ENCODE measurements at regions not wholly inside any gene's neighbourhood (a gene's known extent, or its start where the extent isn't known, plus 50 kb on each side); places are given as distances from the start of the nearest gene placed in this dataset.

DNA sequence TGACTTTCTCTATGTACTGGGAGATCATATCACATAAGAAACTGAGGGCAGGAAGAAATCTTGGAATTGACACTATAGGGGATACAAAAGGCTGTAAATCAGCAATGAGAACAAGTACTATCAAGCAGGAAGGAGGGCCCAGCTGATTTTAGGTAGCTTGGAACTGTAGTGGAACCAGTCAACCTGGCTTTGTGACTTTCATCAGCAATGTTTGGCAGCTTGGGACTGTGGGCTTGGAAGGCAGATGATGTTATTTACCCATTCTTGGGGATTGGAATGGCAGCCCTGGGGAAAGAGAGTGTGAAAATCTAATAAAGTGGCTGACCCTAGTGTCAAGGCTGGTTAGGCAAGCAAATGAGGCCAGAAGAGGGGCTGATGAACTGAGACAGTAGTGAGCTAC is 1073.3 kb downstream of the ADGRL2 start:
- DNase-seq (ENCODE audit: insufficient read length): no peak
- no peak for FAIRE-seq
- no peak for TF ChIP-seq POLR2AphosphoS5 (IDR thresholded peaks at IDR 0.05; ENCODE audit: low read depth, low read length)
- no peak for TF ChIP-seq TAF1 (IDR thresholded peaks at IDR 0.05; ENCODE audit: borderline replicate concordance, low read depth, low read length)
- no peak for TF ChIP-seq POLR2A (IDR thresholded peaks at IDR 0.05; ENCODE audit: low read depth, low read length)

DNA sequence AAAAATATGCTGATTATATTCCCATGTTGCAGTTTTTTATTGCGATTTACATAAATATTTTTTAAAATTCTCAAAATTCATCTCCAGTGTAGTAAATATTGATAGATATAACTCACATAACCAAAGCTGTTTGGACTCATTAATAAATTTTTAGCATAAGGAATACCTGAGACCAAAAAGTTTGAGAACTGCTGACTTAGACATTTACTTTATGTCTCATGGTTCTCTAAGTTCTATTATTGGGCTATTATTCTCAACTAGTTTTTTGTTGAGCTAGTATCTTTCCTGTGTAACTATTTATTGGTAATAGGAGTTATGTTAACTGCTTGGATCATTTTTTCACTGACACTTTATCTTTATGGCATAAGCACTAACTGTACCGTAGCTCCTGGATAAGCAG is 1069.6 kb downstream of the ADGRL2 start:
- no peak for TF ChIP-seq POLR2A (IDR thresholded peaks at IDR 0.05; ENCODE audit: low read depth, low read length)
- no peak for TF ChIP-seq TAF1 (IDR thresholded peaks at IDR 0.05; ENCODE audit: borderline replicate concordance, low read depth, low read length)
- DNase-seq (ENCODE audit: insufficient read length) (no peak), FAIRE-seq (no peak)

DNA sequence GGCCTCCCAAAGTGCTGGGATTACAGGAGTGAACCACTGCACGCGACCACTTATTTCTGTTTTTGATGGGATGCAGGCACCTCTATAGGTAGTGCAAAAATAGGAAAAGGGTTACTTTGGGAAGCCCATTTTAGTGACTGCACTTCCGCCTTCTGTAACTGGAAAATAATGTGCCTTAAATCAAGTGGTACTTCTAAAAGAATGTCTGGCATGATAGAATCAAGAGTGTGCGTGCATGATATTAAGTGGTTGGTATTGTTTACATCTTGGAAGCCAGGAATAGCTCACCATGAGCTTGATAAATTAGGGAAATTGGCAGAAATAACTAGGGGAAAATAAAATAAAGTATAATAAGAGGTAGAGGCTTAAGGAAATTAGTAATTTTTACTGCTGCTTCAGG is 1067.0 kb downstream of the ADGRL2 start:
- TF ChIP-seq POLR2A (IDR thresholded peaks at IDR 0.05; ENCODE audit: low read depth, low read length): no peak
- no peak for TF ChIP-seq TAF1 (IDR thresholded peaks at IDR 0.05; ENCODE audit: borderline replicate concordance, low read depth, low read length)
- TF ChIP-seq POLR2AphosphoS5 (IDR thresholded peaks at IDR 0.05; ENCODE audit: low read depth, low read length): no peak
- DNase-seq (ENCODE audit: insufficient read length) (no peak), FAIRE-seq (no peak)

DNA sequence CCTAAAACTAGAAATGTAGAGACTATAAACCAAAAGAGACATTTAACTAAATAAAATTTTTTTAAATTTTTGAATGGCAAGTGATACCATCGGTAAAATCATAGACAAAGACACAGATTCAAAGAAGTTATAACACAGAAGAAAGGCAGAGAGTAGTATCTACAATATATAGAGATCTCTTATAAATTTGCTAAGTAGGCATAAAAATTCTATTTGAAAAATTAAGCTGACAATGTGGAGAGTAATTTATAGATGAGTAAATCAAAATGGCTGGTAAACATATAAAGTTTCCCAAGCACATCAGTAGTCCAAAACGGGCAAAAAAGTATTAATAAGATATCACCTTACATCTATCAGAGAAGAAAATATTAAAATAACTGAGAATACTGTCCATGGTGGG is 1061.0 kb downstream of the ADGRL2 start:
- TF ChIP-seq TAF1 (IDR thresholded peaks at IDR 0.05; ENCODE audit: borderline replicate concordance, low read depth, low read length) (no peak), POLR2A (IDR thresholded peaks at IDR 0.05; ENCODE audit: low read depth, low read length) (no peak), POLR2AphosphoS5 (IDR thresholded peaks at IDR 0.05; ENCODE audit: low read depth, low read length) (no peak)
- FAIRE-seq: no peak
- DNase-seq (ENCODE audit: insufficient read length): no peak

DNA sequence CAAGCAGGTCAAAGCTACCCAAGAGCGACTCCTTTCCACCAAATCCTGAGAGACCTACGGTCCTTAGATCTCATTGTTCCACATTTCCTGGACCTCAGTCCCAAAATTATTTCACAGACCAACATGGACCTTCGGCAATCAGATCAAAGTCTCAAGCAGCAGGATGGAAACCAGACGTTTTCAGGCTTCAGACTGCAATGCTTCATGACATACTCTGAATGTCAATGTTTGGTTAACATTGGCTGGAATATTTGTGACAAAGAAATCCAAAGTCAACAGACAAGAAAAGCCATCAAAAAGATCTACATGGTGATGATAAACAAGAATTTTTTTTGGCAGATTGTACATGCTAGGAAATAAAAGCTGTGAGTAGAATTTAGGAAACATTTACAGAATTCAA is 1057.3 kb downstream of the ADGRL2 start:
- FAIRE-seq: no peak
- no peak for DNase-seq (ENCODE audit: insufficient read length)
- TF ChIP-seq POLR2AphosphoS5 (IDR thresholded peaks at IDR 0.05; ENCODE audit: low read depth, low read length) (no peak), TAF1 (IDR thresholded peaks at IDR 0.05; ENCODE audit: borderline replicate concordance, low read depth, low read length) (no peak), POLR2A (IDR thresholded peaks at IDR 0.05; ENCODE audit: low read depth, low read length) (no peak)

DNA sequence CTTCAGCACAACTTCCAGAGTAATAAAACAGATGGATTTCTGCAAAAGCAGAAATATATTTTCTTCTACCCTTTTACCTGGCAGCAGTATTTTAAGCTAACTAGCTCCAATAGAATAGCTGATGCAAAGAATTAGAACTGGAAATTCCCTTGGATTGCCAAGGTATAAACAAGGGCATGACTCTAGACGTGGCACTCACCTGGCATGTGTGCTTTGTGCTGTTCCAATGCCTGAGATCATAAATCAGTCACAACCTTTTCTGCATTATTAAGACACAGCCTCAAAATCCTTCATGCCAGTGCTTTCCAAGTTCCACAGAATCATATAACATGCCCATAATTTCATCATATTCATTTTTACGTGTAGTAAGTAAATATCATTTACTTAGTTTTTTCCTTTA is 1048.7 kb downstream of the ADGRL2 start:
- DNase-seq (ENCODE audit: insufficient read length): no peak
- FAIRE-seq: no peak
- TF ChIP-seq TAF1 (IDR thresholded peaks at IDR 0.05; ENCODE audit: borderline replicate concordance, low read depth, low read length) (no peak), POLR2AphosphoS5 (IDR thresholded peaks at IDR 0.05; ENCODE audit: low read depth, low read length) (no peak), POLR2A (IDR thresholded peaks at IDR 0.05; ENCODE audit: low read depth, low read length) (no peak)

DNA sequence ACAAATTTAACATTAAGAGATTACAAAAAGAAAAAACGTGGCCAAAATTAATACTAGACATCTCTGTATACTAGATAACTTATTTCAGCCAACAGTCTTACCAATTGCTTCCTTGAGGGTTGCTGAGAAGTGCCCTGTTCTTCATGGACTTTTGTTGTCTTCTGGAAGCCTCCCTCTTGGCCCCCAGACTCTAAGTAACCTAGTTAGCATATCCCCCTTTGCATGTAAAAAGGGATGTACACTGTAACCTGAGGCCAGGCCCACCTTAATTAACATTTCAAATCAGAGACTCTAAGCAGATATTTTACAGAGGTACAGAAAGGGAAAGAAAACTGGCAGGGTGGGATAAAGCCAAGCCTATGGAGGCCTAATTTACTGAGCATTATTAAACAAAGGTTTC is 1047.3 kb downstream of the ADGRL2 start:
- no peak for DNase-seq (ENCODE audit: insufficient read length)
- TF ChIP-seq POLR2A (IDR thresholded peaks at IDR 0.05; ENCODE audit: low read depth, low read length): no peak
- no peak for TF ChIP-seq TAF1 (IDR thresholded peaks at IDR 0.05; ENCODE audit: borderline replicate concordance, low read depth, low read length)
- no peak for TF ChIP-seq POLR2AphosphoS5 (IDR thresholded peaks at IDR 0.05; ENCODE audit: low read depth, low read length)
- FAIRE-seq: no peak

DNA sequence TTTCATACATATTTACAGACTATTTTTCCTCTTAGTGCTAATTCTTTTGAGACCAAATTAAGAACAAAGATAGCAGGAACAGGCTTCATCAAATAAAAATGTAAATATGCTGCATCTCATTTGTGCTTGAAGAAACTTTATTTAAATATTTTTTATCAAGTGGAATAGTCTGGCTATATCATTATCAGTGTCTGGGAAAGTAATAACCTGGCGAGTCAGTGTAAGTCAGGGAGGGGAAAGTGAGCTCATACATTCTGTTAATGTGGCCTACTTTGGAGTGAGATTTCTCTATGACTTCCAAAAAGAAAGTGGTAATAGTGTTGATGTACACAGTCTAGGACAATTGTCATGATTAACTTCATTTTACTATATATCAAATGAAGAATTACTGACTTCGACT is 1045.1 kb downstream of the ADGRL2 start:
- TF ChIP-seq POLR2A (IDR thresholded peaks at IDR 0.05; ENCODE audit: low read depth, low read length): no peak
- no peak for TF ChIP-seq TAF1 (IDR thresholded peaks at IDR 0.05; ENCODE audit: borderline replicate concordance, low read depth, low read length)
- no peak for TF ChIP-seq POLR2AphosphoS5 (IDR thresholded peaks at IDR 0.05; ENCODE audit: low read depth, low read length)
- FAIRE-seq (no peak), DNase-seq (ENCODE audit: insufficient read length) (no peak)

DNA sequence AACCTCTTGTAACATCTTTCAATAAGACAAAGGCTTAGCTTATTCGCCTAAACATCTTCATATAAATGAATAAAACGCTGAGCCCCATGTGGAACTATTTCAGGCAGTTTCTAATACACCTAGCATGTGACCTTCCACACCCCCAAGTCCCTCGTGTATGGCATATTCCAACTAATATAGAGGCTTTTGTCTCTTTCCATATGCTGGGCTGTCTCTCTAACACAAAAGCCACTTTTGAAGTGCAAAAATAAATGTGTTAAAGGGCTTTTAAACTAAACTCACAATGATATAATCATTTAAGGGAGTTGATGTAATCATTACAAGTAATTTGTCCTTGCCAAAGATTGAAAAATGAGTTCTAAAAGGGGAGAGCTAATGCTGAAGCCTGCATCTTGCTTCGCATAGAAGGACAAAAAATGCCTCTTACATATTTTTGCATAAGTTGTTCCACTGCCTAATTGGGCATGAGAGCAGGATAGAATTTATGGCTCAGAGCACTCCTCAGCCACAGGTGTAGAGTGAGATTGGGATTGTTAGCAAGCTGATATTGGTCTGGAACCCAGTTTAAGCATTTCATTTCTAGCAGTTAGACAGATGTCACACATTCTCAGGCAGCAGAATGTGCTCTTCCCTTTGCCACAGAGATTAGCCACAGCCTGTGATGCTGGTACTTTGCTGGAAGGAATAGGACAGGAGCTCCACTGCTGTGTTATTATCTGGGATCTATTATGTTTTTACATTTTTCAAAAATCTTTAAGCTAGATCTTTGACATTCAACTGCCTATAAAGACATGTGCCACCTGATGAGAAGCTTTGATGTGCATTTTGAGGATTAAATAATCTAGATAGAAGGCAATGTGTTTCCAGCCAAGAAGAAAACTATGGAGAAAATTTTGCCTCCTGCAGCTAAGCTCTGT is 1044.4 kb downstream of the ADGRL2 start:
- no peak for DNase-seq (ENCODE audit: insufficient read length)
- TF ChIP-seq POLR2A (IDR thresholded peaks at IDR 0.05; ENCODE audit: low read depth, low read length): no peak
- TF ChIP-seq TAF1 (IDR thresholded peaks at IDR 0.05; ENCODE audit: borderline replicate concordance, low read depth, low read length): no peak
- TF ChIP-seq POLR2AphosphoS5 (IDR thresholded peaks at IDR 0.05; ENCODE audit: low read depth, low read length): no peak
- no peak for FAIRE-seq

DNA sequence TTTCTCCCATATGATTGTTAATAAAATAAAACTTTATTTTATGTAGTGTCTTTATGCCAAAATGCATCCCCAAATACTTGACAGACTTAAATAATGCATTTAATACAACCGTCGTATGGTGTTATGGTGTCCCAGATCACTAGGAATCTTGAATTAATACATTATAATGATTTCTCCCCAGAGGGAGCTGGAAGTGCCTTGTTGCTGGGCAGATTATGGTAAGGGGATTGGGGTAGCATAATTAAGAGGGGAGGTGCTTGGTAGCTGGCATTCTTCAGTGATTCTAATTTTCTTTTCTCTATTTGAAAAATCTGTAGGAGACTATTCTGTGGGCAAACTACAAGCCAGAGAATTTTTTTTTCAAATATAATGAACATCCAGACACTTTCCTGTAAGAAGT is 1043.7 kb downstream of the ADGRL2 start:
- TF ChIP-seq POLR2AphosphoS5 (IDR thresholded peaks at IDR 0.05; ENCODE audit: low read depth, low read length) (no peak), POLR2A (IDR thresholded peaks at IDR 0.05; ENCODE audit: low read depth, low read length) (no peak), TAF1 (IDR thresholded peaks at IDR 0.05; ENCODE audit: borderline replicate concordance, low read depth, low read length) (no peak)
- FAIRE-seq: no peak
- DNase-seq (ENCODE audit: insufficient read length): no peak

DNA sequence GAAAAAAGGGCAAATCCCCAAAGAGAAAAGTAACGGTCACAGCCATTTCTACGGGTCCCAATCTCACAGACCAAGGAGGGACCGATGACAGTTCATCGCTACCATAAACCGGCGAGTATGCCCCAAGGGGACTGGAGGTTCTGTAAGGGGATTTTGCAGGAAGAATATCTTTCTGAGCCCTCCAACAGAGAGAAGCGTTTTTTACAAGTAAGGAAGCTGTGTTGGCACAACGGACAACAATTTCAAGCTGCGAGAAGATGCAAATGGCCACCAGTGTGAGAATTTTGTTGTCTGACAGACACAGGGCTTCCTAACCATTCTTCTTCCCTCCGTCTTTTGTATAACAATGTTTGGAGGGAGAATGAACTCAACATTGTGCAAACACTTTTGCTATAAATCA is 1043.1 kb downstream of the ADGRL2 start:
- no peak for FAIRE-seq
- DNase-seq (ENCODE audit: insufficient read length): no peak
- TF ChIP-seq TAF1 (IDR thresholded peaks at IDR 0.05; ENCODE audit: borderline replicate concordance, low read depth, low read length): no peak
- TF ChIP-seq POLR2A (IDR thresholded peaks at IDR 0.05; ENCODE audit: low read depth, low read length): no peak
- TF ChIP-seq POLR2AphosphoS5 (IDR thresholded peaks at IDR 0.05; ENCODE audit: low read depth, low read length): no peak

DNA sequence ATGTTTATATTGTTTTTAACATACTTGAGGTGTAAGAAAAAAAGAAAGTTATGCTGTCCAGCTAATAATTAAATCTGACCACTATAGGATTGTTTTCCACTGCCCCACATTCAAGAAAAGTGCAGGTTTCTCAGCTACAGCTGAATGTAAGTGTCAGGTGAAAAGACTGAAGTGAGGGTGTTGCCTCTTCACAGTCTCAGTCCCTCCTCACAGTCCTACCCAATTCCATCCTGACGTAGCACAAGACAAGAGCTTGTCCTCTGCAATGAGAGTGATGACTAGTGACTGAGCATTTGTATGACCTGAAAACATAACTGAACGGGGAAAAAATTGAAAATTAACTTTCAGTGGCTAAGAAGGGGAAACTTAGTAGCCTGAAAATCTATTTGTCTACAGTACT is 1039.5 kb downstream of the ADGRL2 start:
- TF ChIP-seq POLR2A (IDR thresholded peaks at IDR 0.05; ENCODE audit: low read depth, low read length) (no peak), POLR2AphosphoS5 (IDR thresholded peaks at IDR 0.05; ENCODE audit: low read depth, low read length) (no peak), TAF1 (IDR thresholded peaks at IDR 0.05; ENCODE audit: borderline replicate concordance, low read depth, low read length) (no peak)
- no peak for FAIRE-seq

More for the DNA sequence above, 1039.5 kb downstream of the ADGRL2 start:
- no peak for DNase-seq (ENCODE audit: insufficient read length)
